Mucosa of descending colon (tissue), 3 donors: ENCODE measurements at regions not wholly inside any gene's neighbourhood (a gene's known extent, or its start where the extent isn't known, plus 50 kb on each side); places are given as distances from the start of the nearest gene placed in this dataset.

ENCODE experiments used
- ATAC-seq: fragments of 200-7000 bp; cut with Tn5 transposase; one replicate; pipeline ENCODE4 v1.9.1; 2020; ENCODE audit warnings: mild to moderate bottlenecking, moderate library complexity
- DNase-seq, 3 donors: peaks; one replicate each; pipeline ENCODE4 v3.0.0-alpha.2; 2020
- H3K36me3 ChIP-seq: fragments of 200-600 bp; one replicate; pipeline ENCODE4 v1.8.0; 2021; ENCODE audit warnings: low read depth, mild to moderate bottlenecking
- H3K4me1 ChIP-seq: fragments of 200-600 bp; one replicate; pipeline ENCODE4 v1.8.0; 2021; ENCODE audit warnings: low read depth, mild to moderate bottlenecking
- H3K4me3 ChIP-seq: fragments of 200-600 bp; one replicate; pipeline ENCODE4 v1.8.0; 2021; ENCODE audit warnings: mild to moderate bottlenecking
- H3K9me3 ChIP-seq: fragments of 200-600 bp; one replicate; pipeline ENCODE4 v1.8.0; 2021; ENCODE audit warnings: mild to moderate bottlenecking
- CTCF ChIP-seq: fragments of 200-600 bp; IDR thresholded peaks from one replicate; pipeline ENCODE4 v1.8.0; 2022; ENCODE audit warnings: antibody characterized with exemption, mild to moderate bottlenecking
- intact Hi-C, 2 donors: fragments of 100-400 bp; cut with DNase I in 1 of 2; cut with micrococcal nuclease in 1 of 2; formaldehyde crosslinking; loops; one replicate each; pipeline versions ENCODE4 v1.11.0 to v1.11.1; 2022; cut with DNase I, micrococcal nuclease
- donor health status: DM: no; HTN: no; CAD: no; lungs with moderate emphysema.
- donor health status: DM: no; HTN: no; CAD: no.
- donor health status: DM: no; HTN: yes; CAD: no.

GRCh38 chr12:111032591-111032919 lies 112.2 kb upstream of the MYL2 start:
- ATAC-seq (no peak), DNase-seq (no peak)
- intact Hi-C loops = no loop called here
- no peak for TF ChIP-seq CTCF
- Histone ChIP-seq H3K4me3 (no peak overlapping the region), H3K4me1 (no peaks in the 10 kb centered on the region), H3K36me3 (no peaks in the 10 kb centered on the region), H3K9me3 (no peaks in the 10 kb centered on the region)

GRCh38 chr12:111031916-111032590 lies 111.7 kb upstream of the MYL2 start:
- intact Hi-C loops = no loop called here
- no peak for TF ChIP-seq CTCF
- H3K4me3 ChIP-seq = no peak overlapping the region

GRCh38 chr12:111030800-111031199 lies 110.4 kb upstream of the MYL2 start:
- ATAC-seq = no peak

More at GRCh38 chr12:111031916-111032590, 111.7 kb upstream of the MYL2 start:
- ATAC-seq (no peak), DNase-seq (no peak)
- no peaks in the 10 kb centered on the region for H3K4me1 ChIP-seq
- H3K36me3 ChIP-seq = no peaks in the 10 kb centered on the region
- H3K9me3 ChIP-seq = no peaks in the 10 kb centered on the region

GRCh38 chr12:111029732-111030131 lies 109.4 kb upstream of the MYL2 start:
- no peaks in the 10 kb centered on the region for H3K9me3 ChIP-seq
- DNase-seq = no peak
- H3K4me3 ChIP-seq = no peak overlapping the region
- no peaks in the 10 kb centered on the region for H3K4me1 ChIP-seq
- no peak for ATAC-seq
- no peaks in the 10 kb centered on the region for H3K36me3 ChIP-seq
- intact Hi-C loops = loop anchor here in 1 of 2 donors (5.0 kb wide), 1 partner anchor 273 kb away; no protein-coding TSS in a partner anchor
- TF ChIP-seq CTCF = no peak

More at GRCh38 chr12:111030800-111031199, 110.4 kb upstream of the MYL2 start:
- H3K9me3 ChIP-seq = no peaks in the 10 kb centered on the region
- no peak for DNase-seq
- TF ChIP-seq CTCF = no peak
- H3K4me3 ChIP-seq = no peak overlapping the region
- no peaks in the 10 kb centered on the region for H3K4me1 ChIP-seq
- intact Hi-C loops = no loop called here
- H3K36me3 ChIP-seq = no peaks in the 10 kb centered on the region

GRCh38 chr12:111029305-111029704 lies 108.9 kb upstream of the MYL2 start:
- no peaks in the 10 kb centered on the region for H3K9me3 ChIP-seq
- intact Hi-C loops = loop anchor here in 1 of 2 donors (5.0 kb wide), 1 partner anchor 273 kb away; no protein-coding TSS in a partner anchor

More at GRCh38 chr12:111029305-111029704, 108.9 kb upstream of the MYL2 start:
- H3K4me3 ChIP-seq = no peak overlapping the region
- H3K36me3 ChIP-seq = no peaks in the 10 kb centered on the region
- no peak for TF ChIP-seq CTCF
- no peak for ATAC-seq
- no peaks in the 10 kb centered on the region for H3K4me1 ChIP-seq
- DNase-seq = no peak
